ENCODE measurements at regions not wholly inside any gene's neighbourhood (a gene's known extent, or its start where the extent isn't known, plus 50 kb on each side); places are given as distances from the start of the nearest gene placed in this dataset.

DNA sequence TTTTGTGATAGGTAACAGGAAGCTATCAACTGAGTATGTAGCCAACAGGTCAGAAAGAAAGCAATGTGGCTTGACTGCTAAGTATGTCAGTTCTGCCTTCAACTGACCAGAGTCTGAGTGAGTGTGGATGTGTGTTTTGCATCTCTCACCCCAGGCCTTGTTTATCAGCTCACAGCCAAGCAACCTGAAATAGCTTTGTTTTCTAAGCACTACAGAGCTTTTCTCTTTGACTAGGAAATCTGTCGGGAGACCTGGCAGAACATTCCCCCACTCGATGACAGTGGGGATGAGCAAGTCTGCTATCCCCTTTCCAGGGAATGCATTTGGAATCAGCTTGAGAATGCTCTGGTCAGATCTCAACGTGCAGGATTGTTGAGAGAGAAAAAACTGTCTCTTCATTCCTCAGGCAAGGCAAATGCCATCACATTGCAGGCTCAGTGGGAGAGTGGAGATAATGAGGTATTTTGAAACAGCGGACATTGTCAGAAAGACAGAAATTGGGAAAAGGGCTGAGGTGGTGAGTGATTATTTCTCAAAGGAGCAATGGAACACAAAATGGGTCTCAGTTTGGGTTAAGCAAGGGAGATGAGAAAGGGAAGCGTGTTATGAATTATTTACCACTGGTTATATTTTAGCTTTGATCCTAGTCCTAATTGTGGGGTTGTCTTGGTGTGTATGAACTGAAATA, 233.8 kb upstream of the PIK3C3 start:
- ChIA-PET CTCF (no interaction called here), POLR2A (no interaction called here)
- Histone ChIP-seq H3K36me3 (ENCODE audit: insufficient read depth, low read length) (no peaks in the 10 kb centered on the region), H3K4me3 (ENCODE audit: low read length) (no peak overlapping the region), H3K4me1 (ENCODE audit: insufficient read depth, low read length) (no peaks in the 10 kb centered on the region), H3K27me3 (ENCODE audit: insufficient read depth, low read length, poor library complexity, severe bottlenecking) (no peaks in the 10 kb centered on the region), H3K27ac (ENCODE audit: low read depth, low read length) (no peak overlapping the region), H3K9me3 (ENCODE audit: low read length) (no peaks in the 10 kb centered on the region)
- H3K9me3 Mint-ChIP-seq, result peaks cover 0 to 4% (median 2%) of the 10 kb centered on the region in 5 donors
- no peaks in the 10 kb centered on the region for H3K36me3 Mint-ChIP-seq
- H3K27me3 Mint-ChIP-seq, result peaks cover 0 to 2% of the 10 kb centered on the region in 2 donors
- no peak for DNase-seq
- H3K4me1 Mint-ChIP-seq, result no peaks in the 10 kb centered on the region
- peak overlapping the region in 1 of 8 donors; percentile 33 for H3K27ac Mint-ChIP-seq
- no peak overlapping the region for H3K4me3 Mint-ChIP-seq

DNA sequence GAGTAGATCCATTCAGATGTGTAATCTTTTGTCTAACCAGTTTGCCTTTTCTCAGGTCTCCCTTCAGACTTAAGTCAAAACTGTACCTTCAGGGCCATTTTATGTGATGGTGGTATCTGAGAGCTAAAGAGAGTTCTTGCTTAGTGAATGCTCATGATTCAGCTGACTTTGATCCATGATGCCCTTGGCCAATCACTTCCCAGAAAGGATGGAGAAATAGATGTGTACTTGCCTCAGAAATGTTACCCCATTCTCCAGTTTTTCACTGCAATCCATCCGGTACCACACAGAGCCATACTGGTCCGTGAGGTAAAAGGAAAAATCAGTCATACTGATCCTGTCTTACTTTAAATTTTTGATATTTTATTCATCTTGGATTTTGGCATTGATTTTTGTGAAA, 234.8 kb upstream of the PIK3C3 start:
- no peaks in the 10 kb centered on the region for H3K4me1 ChIP-seq (ENCODE audit: insufficient read depth, low read length)
- no peak for DNase-seq
- Mint-ChIP-seq H3K27me3 (peaks cover 0 to 2% of the 10 kb centered on the region in 2 donors), H3K9me3 (peaks cover 0 to 4% (median 2%) of the 10 kb centered on the region in 5 donors), H3K4me1 (no peaks in the 10 kb centered on the region), H3K36me3 (no peaks in the 10 kb centered on the region), H3K4me3 (no peak overlapping the region), H3K27ac (no peak overlapping the region)
- no peak overlapping the region for H3K4me3 ChIP-seq (ENCODE audit: low read length)
- H3K36me3 ChIP-seq (ENCODE audit: insufficient read depth, low read length), result no peaks in the 10 kb centered on the region
- no peaks in the 10 kb centered on the region for H3K27me3 ChIP-seq (ENCODE audit: insufficient read depth, low read length, poor library complexity, severe bottlenecking)
- no peak overlapping the region for H3K27ac ChIP-seq (ENCODE audit: low read depth, low read length)
- no peaks in the 10 kb centered on the region for H3K9me3 ChIP-seq (ENCODE audit: low read length)
- ChIA-PET CTCF (no interaction called here), POLR2A (no interaction called here)

DNA sequence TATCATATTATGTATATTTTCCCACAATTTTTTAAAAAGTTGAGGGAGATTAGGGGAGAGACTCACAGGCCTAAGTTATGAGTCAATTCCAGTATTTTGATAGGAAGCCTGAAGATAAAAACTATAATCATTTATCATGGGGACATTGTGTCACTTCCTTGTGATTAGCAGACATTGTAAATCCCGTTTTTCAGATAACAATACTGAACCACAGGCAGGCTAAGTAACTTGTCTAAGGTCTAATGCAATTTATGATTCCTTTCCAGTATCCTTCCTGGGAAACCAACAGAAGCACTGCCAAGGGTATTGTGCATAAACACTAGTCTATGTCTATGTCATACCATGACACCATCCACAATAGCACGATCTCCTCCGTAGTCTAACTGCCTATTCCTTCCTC, 235.2 kb upstream of the PIK3C3 start:
- DNase-seq, result no peak
- H3K27me3 Mint-ChIP-seq, result peaks cover 0 to 2% of the 10 kb centered on the region in 2 donors
- Histone ChIP-seq H3K4me3 (ENCODE audit: low read length) (no peak overlapping the region), H3K9me3 (ENCODE audit: low read length) (no peaks in the 10 kb centered on the region), H3K36me3 (ENCODE audit: insufficient read depth, low read length) (no peaks in the 10 kb centered on the region), H3K4me1 (ENCODE audit: insufficient read depth, low read length) (no peaks in the 10 kb centered on the region), H3K27ac (ENCODE audit: low read depth, low read length) (no peak overlapping the region), H3K27me3 (ENCODE audit: insufficient read depth, low read length, poor library complexity, severe bottlenecking) (no peaks in the 10 kb centered on the region)
- no peak overlapping the region for H3K27ac Mint-ChIP-seq
- CTCF ChIA-PET, result no interaction called here
- H3K4me1 Mint-ChIP-seq, result no peaks in the 10 kb centered on the region
- no peaks in the 10 kb centered on the region for H3K36me3 Mint-ChIP-seq
- H3K4me3 Mint-ChIP-seq, result no peak overlapping the region
- peaks cover 0 to 4% (median 2%) of the 10 kb centered on the region in 5 donors for H3K9me3 Mint-ChIP-seq
- POLR2A ChIA-PET, result no interaction called here

DNA sequence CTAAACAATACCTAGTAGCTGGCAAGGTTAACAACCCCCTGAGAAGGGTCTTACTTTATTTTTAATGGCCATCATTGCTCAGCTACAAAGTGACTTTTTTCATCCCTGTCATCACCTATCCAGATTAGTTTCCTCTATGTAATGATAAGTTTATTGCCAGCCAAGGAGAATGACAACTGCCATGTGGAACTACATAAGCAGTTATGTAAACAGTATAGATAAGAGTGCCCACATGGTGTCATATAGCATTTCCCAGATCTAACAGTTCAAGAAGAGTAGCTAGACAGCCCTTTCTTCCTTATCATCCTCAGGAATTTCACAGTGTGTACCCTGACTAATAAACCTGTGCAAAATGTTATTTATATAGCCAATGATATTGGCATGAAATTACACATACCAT, 240.2 kb upstream of the PIK3C3 start:
- H3K27ac Mint-ChIP-seq, result no peak overlapping the region
- Histone ChIP-seq H3K4me3 (ENCODE audit: low read length) (no peak overlapping the region), H3K27me3 (ENCODE audit: insufficient read depth, low read length, poor library complexity, severe bottlenecking) (no peaks in the 10 kb centered on the region), H3K9me3 (ENCODE audit: low read length) (no peaks in the 10 kb centered on the region), H3K27ac (ENCODE audit: low read depth, low read length) (no peak overlapping the region), H3K36me3 (ENCODE audit: insufficient read depth, low read length) (no peaks in the 10 kb centered on the region), H3K4me1 (ENCODE audit: insufficient read depth, low read length) (no peaks in the 10 kb centered on the region)
- peaks cover 0 to 9% (median 4%) of the 10 kb centered on the region in 5 donors for H3K9me3 Mint-ChIP-seq
- H3K36me3 Mint-ChIP-seq, result no peaks in the 10 kb centered on the region
- ChIA-PET CTCF (no interaction called here), POLR2A (no interaction called here)
- H3K4me1 Mint-ChIP-seq, result no peaks in the 10 kb centered on the region
- H3K4me3 Mint-ChIP-seq, result no peak overlapping the region
- H3K27me3 Mint-ChIP-seq, result peaks cover 0 to 1% of the 10 kb centered on the region in 2 donors
- DNase-seq, result no peak

DNA sequence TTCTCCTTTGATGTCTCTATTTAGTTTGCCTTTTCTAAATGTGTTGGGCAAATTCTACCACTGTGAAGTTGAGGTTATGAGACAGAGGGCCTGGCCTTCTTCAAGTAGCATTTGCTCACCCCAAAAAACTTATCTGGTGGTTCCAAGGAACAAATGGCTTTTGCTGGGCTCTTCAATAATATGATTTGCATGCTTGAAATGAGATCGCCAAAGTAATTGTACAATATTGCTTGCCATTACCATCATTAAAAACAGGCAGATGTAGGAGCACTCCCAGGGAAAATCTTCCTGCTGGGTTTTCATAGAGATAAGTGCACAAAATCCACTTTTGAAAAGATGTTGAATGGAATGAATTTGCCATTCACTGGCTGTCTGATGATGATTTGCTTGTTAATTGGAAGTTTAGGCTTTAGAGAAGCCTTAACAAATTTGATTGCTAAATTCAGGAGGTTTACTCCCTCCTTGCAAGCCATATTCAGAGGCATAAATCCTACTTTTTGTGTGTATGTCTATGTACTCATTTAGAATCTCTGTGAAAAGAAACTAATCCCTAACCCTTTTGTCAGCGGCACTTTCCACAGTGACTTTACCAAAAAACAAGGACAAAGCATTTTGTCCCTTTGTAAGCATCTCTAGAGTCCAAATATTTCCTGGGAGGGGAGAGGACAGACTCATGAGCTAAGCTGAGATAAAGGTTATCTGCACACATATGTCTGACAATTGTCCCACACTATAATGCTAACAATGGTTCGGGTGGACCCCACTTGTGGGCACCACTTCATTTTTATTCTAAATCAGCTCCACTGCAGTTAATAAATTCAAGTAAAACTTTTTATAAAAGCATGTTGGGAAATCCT, 240.8 kb upstream of the PIK3C3 start:
- H3K36me3 ChIP-seq (ENCODE audit: insufficient read depth, low read length), result no peaks in the 10 kb centered on the region
- no peaks in the 10 kb centered on the region for H3K9me3 ChIP-seq (ENCODE audit: low read length)
- no peaks in the 10 kb centered on the region for H3K4me1 ChIP-seq (ENCODE audit: insufficient read depth, low read length)
- ChIA-PET CTCF (no interaction called here), POLR2A (no interaction called here)
- H3K4me3 ChIP-seq (ENCODE audit: low read length), result no peak overlapping the region
- H3K27me3 ChIP-seq (ENCODE audit: insufficient read depth, low read length, poor library complexity, severe bottlenecking), result no peaks in the 10 kb centered on the region
- Mint-ChIP-seq H3K9me3 (peaks cover 0 to 9% (median 4%) of the 10 kb centered on the region in 5 donors), H3K4me3 (no peak overlapping the region), H3K36me3 (no peaks in the 10 kb centered on the region), H3K4me1 (no peaks in the 10 kb centered on the region), H3K27ac (no peak overlapping the region), H3K27me3 (peaks cover 0 to 1% of the 10 kb centered on the region in 2 donors)
- no peak overlapping the region for H3K27ac ChIP-seq (ENCODE audit: low read depth, low read length)
- DNase-seq, result no peak

DNA sequence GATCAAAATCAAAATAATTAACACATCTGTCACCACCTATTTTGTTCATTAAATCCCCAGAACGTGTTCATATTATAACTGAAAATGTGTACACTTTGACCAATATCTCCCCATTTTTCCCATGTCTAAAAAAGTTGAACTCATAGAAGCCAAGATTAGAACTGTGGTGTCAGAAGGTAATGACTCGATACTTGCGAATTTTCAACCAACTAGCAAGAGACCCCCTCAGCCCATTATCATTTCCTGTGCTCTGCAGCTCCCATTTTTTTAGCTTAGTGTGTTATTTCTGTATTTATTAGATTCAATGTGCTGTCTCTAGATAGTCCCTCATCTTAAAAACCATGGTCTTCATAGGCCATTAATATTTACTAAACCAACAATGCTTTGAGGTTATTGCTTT, 248.7 kb upstream of the PIK3C3 start:
- no peak overlapping the region for H3K4me3 ChIP-seq (ENCODE audit: low read length)
- ChIA-PET POLR2A (no interaction called here), CTCF (no interaction called here)
- Mint-ChIP-seq H3K9me3 (peaks cover 0 to 6% (median 3%) of the 10 kb centered on the region in 5 donors), H3K4me1 (no peaks in the 10 kb centered on the region), H3K4me3 (no peak overlapping the region), H3K27me3 (peaks cover 0 to 1% of the 10 kb centered on the region in 2 donors), H3K36me3 (no peaks in the 10 kb centered on the region), H3K27ac (peak overlapping the region in 1 of 8 donors; percentile 32)
- no peaks in the 10 kb centered on the region for H3K36me3 ChIP-seq (ENCODE audit: insufficient read depth, low read length)
- no peak overlapping the region for H3K27ac ChIP-seq (ENCODE audit: low read depth, low read length)
- no peaks in the 10 kb centered on the region for H3K4me1 ChIP-seq (ENCODE audit: insufficient read depth, low read length)
- DNase-seq, result no peak
- no peaks in the 10 kb centered on the region for H3K27me3 ChIP-seq (ENCODE audit: insufficient read depth, low read length, poor library complexity, severe bottlenecking)
- no peaks in the 10 kb centered on the region for H3K9me3 ChIP-seq (ENCODE audit: low read length)

DNA sequence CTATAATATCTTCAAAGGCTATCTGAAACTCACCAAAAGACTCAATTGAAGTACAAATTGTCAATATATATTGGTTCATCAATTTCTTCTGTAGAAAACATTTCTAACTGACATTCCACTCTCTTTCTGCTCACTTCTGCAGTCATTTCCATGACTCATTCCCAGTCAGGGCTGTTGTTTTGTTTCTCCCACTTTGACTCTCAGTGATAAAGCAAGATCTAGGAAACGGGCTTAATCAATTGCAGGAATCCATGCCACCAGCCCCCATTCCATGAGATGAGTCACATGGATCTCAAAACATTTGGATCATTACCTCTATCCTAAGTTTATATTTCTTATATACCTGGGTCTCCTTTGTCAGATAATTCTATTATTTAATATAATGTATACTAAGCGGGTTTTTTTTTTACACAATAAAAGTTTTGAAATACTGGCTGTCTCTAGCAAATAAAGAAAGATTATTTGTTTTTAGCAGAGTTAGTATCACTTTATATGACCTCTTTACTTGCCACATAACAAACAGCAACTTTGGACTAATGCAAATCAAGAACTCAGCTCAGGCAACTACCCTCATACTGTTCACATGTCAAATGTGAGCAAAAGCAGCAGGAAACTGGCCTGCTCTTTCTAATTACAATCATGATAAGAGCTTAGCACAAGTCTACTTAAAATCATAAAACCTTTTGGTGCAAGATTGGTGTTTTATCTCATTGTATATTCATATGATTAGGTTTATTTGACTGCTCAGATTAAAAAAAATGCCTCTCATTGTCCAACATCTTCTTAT, 251.1 kb upstream of the PIK3C3 start:
- no peak overlapping the region for H3K4me3 ChIP-seq (ENCODE audit: low read length)
- H3K27me3 ChIP-seq (ENCODE audit: insufficient read depth, low read length, poor library complexity, severe bottlenecking), result no peaks in the 10 kb centered on the region
- H3K27me3 Mint-ChIP-seq, result no peaks in the 10 kb centered on the region
- H3K27ac ChIP-seq (ENCODE audit: low read depth, low read length), result no peak overlapping the region
- no peak overlapping the region for H3K27ac Mint-ChIP-seq
- DNase-seq, result no peak
- H3K4me3 Mint-ChIP-seq, result no peak overlapping the region
- ChIA-PET POLR2A (no interaction called here), CTCF (no interaction called here)
- H3K36me3 Mint-ChIP-seq, result no peaks in the 10 kb centered on the region
- no peaks in the 10 kb centered on the region for H3K4me1 ChIP-seq (ENCODE audit: insufficient read depth, low read length)
- H3K9me3 ChIP-seq (ENCODE audit: low read length), result no peaks in the 10 kb centered on the region
- no peaks in the 10 kb centered on the region for H3K4me1 Mint-ChIP-seq
- no peaks in the 10 kb centered on the region for H3K36me3 ChIP-seq (ENCODE audit: insufficient read depth, low read length)
- peaks cover 0 to 7% (median 2%) of the 10 kb centered on the region in 5 donors for H3K9me3 Mint-ChIP-seq

DNA sequence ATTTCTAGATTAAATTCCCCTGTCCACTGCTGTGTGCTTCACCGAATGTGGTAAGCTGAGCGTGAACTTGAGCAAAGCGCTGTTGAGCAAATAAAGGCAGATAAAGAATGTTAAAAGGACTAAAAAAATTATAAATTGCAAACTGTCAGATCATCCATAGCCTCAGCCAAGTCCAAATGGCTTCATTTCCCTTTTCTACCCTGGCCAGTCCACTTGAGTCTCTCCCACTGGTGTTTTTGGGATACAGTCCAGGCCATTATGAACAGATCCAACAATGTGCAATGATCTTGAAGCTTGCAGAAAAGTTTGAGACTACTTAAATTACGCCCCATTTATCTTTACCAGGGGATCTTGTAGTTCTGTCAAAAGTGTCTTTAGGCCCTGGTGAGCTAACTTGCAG, 254.6 kb upstream of the PIK3C3 start:
- Histone ChIP-seq H3K27me3 (ENCODE audit: insufficient read depth, low read length, poor library complexity, severe bottlenecking) (no peaks in the 10 kb centered on the region), H3K27ac (ENCODE audit: low read depth, low read length) (no peak overlapping the region), H3K4me3 (ENCODE audit: low read length) (no peak overlapping the region), H3K9me3 (ENCODE audit: low read length) (no peaks in the 10 kb centered on the region), H3K4me1 (ENCODE audit: insufficient read depth, low read length) (no peaks in the 10 kb centered on the region), H3K36me3 (ENCODE audit: insufficient read depth, low read length) (no peaks in the 10 kb centered on the region)
- H3K4me1 Mint-ChIP-seq, result peaks cover 5 to 8% (median 6%) of the 10 kb centered on the region in 3 donors
- peaks cover 0 to 9% (median 0%) of the 10 kb centered on the region in 5 donors for H3K9me3 Mint-ChIP-seq
- H3K27ac Mint-ChIP-seq, result no peak overlapping the region
- no peaks in the 10 kb centered on the region for H3K36me3 Mint-ChIP-seq
- no peak for DNase-seq
- ChIA-PET POLR2A (no interaction called here), CTCF (no interaction called here)
- H3K27me3 Mint-ChIP-seq, result no peaks in the 10 kb centered on the region
- no peak overlapping the region for H3K4me3 Mint-ChIP-seq

All from CD8-positive, alpha-beta memory T cell (primary cell).